Activated T-cell treated with anti-CD3 and anti-CD28 coated beads, Interleukin-2, amount 50 U/mL, for 24 hours (primary cell): ENCODE measurements at regions not wholly inside any gene's neighbourhood (a gene's known extent, or its start where the extent isn't known, plus 50 kb on each side); places are given as distances from the start of the nearest gene placed in this dataset.

Experiments
- DNase-seq: peaks from one replicate; pipeline ENCODE4 v3.0.0-alpha.2; 2020
- H3K27ac Mint-ChIP-seq: 2 replicates; pipeline ENCODE4 v1.8.0; 2020; ENCODE audit warnings: mild to moderate bottlenecking, mixed read lengths
- H3K27me3 Mint-ChIP-seq: 2 replicates; pipeline ENCODE4 v1.8.0; 2020; ENCODE audit warnings: mixed read lengths
- H3K36me3 Mint-ChIP-seq: 2 replicates; pipeline ENCODE4 v1.8.0; 2020; ENCODE audit warnings: low read depth, mixed read lengths
- H3K4me1 Mint-ChIP-seq: 2 replicates; pipeline ENCODE4 v1.8.0; 2020; ENCODE audit warnings: low read depth, mixed read lengths
- H3K4me3 Mint-ChIP-seq: 2 replicates; pipeline ENCODE4 v1.8.0; 2020; ENCODE audit warnings: mild to moderate bottlenecking, moderate library complexity, mixed read lengths
- H3K9me3 Mint-ChIP-seq: 2 replicates; pipeline ENCODE4 v1.8.0; 2020; ENCODE audit warnings: mixed read lengths

DNA sequence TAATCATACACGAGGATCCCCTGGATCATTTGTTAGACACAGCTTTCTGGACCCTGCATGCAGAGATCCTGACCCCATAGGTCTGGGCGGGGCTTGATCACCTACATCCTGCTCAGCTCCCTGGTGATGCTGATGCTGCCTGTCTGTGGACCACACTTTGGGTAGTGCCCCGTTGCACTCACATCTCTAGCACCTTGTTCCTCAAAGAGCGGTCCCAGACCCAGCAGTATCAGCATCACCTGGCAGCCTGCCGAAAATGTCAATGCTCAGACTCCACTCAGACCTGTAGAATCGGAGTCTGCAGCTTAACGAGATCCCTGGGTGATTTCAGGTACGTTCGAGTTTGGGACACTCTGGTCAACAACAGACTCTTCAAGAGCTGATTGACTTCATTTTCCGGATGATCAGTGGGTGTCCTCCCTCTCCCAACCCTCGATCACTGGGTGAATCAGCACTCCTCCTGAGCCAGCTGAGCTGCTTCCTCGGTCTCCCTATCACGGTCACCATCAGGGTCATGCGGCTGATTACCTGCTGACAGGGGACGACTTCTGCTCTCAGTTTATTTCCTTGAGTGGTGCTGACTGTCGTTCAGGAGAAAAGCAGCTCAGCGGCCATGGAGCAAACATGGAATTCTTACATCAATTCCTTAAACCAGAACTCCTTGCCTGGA lies 150.6 kb upstream of the RAB12 start:
- Mint-ChIP-seq H3K36me3 (no peaks in the 10 kb centered on the region), H3K4me1 (no peaks in the 10 kb centered on the region), H3K27me3 (no peaks in the 10 kb centered on the region), H3K9me3 (no peaks in the 10 kb centered on the region), H3K27ac (no peak overlapping the region), H3K4me3 (no peak overlapping the region)
- no peak for DNase-seq

DNA sequence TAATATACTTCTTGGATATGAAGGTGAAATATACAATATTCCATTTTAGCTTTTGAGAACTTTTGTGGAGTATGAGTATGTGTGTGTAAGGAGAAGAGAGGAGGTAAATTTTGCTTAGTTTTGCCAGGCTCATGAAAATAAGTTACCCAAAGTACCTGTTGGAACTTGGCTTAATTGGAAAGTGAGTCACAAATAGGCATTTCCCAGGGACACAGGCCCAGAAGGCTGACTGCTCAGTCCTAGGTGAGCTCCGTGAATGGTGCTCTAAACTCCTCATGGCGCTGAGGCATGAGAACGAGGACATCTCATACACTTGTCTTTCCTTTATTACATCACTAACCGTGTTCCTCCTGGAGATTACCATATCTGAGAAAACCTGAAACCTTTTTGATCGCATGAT lies 148.5 kb upstream of the RAB12 start:
- no peaks in the 10 kb centered on the region for H3K27me3 Mint-ChIP-seq
- H3K4me1 Mint-ChIP-seq = no peaks in the 10 kb centered on the region
- no peak for DNase-seq
- H3K27ac Mint-ChIP-seq = no peak overlapping the region
- no peaks in the 10 kb centered on the region for H3K36me3 Mint-ChIP-seq
- H3K4me3 Mint-ChIP-seq = no peak overlapping the region
- no peaks in the 10 kb centered on the region for H3K9me3 Mint-ChIP-seq

- H3K4me1 Mint-ChIP-seq = no peaks in the 10 kb centered on the region
- H3K4me3 Mint-ChIP-seq = no peak overlapping the region
- no peaks in the 10 kb centered on the region for H3K9me3 Mint-ChIP-seq
- DNase-seq = no peak
- no peaks in the 10 kb centered on the region for H3K27me3 Mint-ChIP-seq
- H3K36me3 Mint-ChIP-seq = no peaks in the 10 kb centered on the region
- H3K27ac Mint-ChIP-seq = no peak overlapping the region
These were observed 147.7 kb upstream of the RAB12 start for GRCh38 chr18:8461544-8461943.

DNA sequence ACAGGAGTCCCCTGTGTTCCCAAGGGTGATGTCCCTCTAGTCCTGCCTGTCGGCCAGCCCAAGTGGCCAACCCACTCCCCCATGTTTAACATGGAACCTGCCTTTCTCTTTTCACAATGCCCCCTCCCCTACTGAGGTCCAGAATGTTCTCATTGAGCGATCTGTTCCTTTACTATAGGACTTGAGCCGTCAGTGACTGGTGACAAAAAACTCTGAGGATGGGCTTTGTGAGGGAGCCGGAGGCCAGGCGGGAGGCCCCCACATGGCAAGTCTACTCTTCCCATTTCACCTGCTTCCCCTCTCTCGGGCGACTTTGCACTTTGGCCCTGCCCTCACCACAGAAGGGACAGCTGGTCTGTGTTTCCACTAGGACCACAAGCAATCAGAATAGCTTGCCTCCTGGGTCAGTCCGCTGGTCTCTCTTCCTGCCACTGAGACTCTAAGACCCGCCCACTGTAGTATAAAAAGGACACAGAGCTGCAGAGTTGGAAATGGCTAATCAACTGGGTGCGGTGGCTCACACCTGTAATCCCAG lies 146.5 kb upstream of the RAB12 start:
- no peaks in the 10 kb centered on the region for H3K4me1 Mint-ChIP-seq
- H3K27me3 Mint-ChIP-seq = no peaks in the 10 kb centered on the region
- no peak overlapping the region for H3K27ac Mint-ChIP-seq
- H3K36me3 Mint-ChIP-seq = no peaks in the 10 kb centered on the region
- no peak for DNase-seq
- no peak overlapping the region for H3K4me3 Mint-ChIP-seq
- H3K9me3 Mint-ChIP-seq = no peaks in the 10 kb centered on the region

DNA sequence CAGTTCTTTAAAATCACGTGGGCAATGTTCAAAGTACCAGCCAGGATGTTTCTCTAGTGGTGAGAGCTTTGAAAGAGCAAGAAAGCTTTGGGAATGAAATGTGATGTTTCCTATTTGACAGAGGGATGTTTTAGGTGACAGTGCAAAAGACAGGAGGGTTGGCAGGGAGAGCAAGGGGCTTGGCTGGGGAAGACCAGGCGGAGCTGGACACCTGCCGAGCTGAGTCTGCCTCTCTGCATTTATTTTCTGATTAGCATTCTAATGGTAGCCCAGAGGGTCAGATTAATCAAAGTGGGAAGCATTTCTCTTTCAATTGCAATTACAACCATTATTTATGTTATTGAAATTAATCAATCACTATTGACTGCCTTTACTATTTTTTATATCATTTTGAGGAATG lies 145.4 kb upstream of the RAB12 start:
- no peaks in the 10 kb centered on the region for H3K27me3 Mint-ChIP-seq
- no peaks in the 10 kb centered on the region for H3K36me3 Mint-ChIP-seq
- no peak for DNase-seq
- no peak overlapping the region for H3K27ac Mint-ChIP-seq
- no peaks in the 10 kb centered on the region for H3K9me3 Mint-ChIP-seq
- no peaks in the 10 kb centered on the region for H3K4me1 Mint-ChIP-seq
- no peak overlapping the region for H3K4me3 Mint-ChIP-seq

DNA sequence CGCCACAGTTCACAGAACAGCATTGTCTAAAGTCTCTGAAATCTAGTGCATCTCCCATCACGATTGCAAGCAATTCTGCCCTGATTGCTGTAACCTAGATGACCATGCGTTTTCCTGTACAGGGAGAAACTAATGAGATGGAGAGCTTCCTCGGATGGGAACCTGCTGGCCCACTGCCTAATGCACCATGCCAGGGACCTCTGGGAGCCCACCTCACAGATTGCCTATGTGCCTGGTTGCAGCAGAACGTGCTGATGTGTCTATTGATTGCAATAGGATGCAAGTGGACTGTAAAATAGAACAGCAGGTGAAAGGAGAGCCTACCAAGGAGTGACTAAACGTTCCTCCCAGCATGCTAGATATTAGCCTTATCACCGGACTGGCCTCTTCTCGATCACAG lies 141.0 kb upstream of the RAB12 start:
- H3K4me3 Mint-ChIP-seq = no peak overlapping the region
- peaks cover 2% of the 10 kb centered on the region for H3K27me3 Mint-ChIP-seq
- no peak overlapping the region for H3K27ac Mint-ChIP-seq
- no peaks in the 10 kb centered on the region for H3K4me1 Mint-ChIP-seq
- no peaks in the 10 kb centered on the region for H3K36me3 Mint-ChIP-seq
- no peaks in the 10 kb centered on the region for H3K9me3 Mint-ChIP-seq
- DNase-seq = no peak

DNA sequence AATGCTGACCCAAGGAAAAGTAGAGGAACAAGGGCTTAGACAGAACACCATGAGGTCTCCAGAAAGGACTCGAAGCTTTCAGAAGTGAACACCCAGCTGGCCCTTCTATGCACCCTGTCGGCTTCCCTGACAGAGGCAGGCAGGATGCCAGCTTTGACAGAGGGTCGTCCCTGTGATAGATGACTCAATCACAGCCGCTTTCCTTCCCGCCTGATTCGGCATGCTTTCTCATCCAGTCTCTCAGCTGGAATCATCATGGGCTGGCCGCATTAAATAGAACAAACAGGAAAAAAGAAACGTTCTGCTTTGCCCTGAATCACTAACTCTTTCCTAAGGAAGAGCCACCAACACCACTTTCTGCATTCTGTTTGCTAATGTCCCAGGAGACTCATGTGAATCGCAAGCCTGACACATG lies 140.3 kb upstream of the RAB12 start:
- no peak for DNase-seq
- no peaks in the 10 kb centered on the region for H3K9me3 Mint-ChIP-seq
- no peak overlapping the region for H3K27ac Mint-ChIP-seq
- no peak overlapping the region for H3K4me3 Mint-ChIP-seq
- H3K36me3 Mint-ChIP-seq = no peaks in the 10 kb centered on the region
- no peaks in the 10 kb centered on the region for H3K4me1 Mint-ChIP-seq
- H3K27me3 Mint-ChIP-seq = peaks cover 7% of the 10 kb centered on the region

GRCh38 chr18:8469544-8470130 lies 139.6 kb upstream of the RAB12 start:
- Mint-ChIP-seq H3K27ac (no peak overlapping the region), H3K4me1 (no peaks in the 10 kb centered on the region), H3K4me3 (no peak overlapping the region), H3K36me3 (no peaks in the 10 kb centered on the region), H3K9me3 (no peaks in the 10 kb centered on the region), H3K27me3 (peaks cover 7% of the 10 kb centered on the region)
- DNase-seq = no peak

GRCh38 chr18:8471372-8471771 lies 137.9 kb upstream of the RAB12 start:
- no peak for DNase-seq
- Mint-ChIP-seq H3K9me3 (no peaks in the 10 kb centered on the region), H3K27me3 (peaks cover 10% of the 10 kb centered on the region), H3K4me3 (no peak overlapping the region), H3K27ac (no peak overlapping the region), H3K36me3 (no peaks in the 10 kb centered on the region), H3K4me1 (no peaks in the 10 kb centered on the region)

- Mint-ChIP-seq H3K4me1 (peaks cover 1% of the 10 kb centered on the region), H3K27me3 (peaks cover 20% of the 10 kb centered on the region), H3K4me3 (no peak overlapping the region), H3K36me3 (no peaks in the 10 kb centered on the region), H3K9me3 (no peaks in the 10 kb centered on the region), H3K27ac (no peak overlapping the region)
- DNase-seq = no peak
These were observed 134.6 kb upstream of the RAB12 start for GRCh38 chr18:8474661-8475060.

GRCh38 chr18:8477615-8478014 lies 131.6 kb upstream of the RAB12 start:
- Mint-ChIP-seq H3K4me1 (peaks cover 1% of the 10 kb centered on the region), H3K9me3 (no peaks in the 10 kb centered on the region), H3K27me3 (peaks cover 20% of the 10 kb centered on the region), H3K4me3 (no peak overlapping the region), H3K27ac (no peak overlapping the region), H3K36me3 (no peaks in the 10 kb centered on the region)
- DNase-seq = no peak

DNA sequence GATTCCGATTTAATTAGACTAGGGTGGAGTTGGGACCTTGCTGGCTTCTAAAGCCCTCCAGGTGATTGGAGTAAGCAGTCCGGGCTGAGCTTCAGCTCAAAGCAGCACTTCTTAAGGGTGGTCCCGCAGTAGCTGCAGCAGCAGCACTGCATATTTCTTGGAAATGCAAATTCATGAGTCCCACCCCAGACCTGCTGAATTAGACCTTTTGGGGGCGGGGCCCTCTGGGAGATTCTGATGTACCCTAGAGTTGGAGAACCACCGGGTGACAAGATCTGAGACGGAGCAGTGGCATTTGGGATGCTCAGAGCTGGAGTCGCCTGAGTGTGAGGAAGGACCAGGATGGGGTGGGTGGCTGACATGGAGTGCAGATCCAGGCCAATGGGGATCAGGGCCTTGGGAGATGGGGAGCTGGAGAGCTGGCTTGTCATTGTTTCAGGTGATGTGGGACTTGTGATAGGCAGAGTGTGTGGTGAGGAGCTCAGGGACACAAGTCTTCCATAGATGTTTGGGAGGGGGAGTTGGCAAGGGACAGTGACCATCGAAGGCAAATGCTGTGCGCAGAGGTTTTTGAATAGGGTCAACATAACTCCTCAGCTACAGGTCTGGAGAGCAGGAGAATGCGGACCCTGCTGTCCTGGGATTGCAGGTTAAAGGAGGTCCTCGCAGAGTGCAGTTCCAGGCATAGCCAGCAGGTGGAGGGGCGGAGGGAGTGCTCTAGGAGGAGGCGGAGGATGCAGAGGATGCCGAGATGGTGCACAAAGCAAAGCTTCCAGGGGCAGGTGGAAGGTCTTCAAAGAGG lies 130.9 kb upstream of the RAB12 start:
- Mint-ChIP-seq H3K4me1 (peaks cover 1% of the 10 kb centered on the region), H3K4me3 (no peak overlapping the region), H3K9me3 (no peaks in the 10 kb centered on the region), H3K27me3 (peaks cover 16% of the 10 kb centered on the region), H3K27ac (no peak overlapping the region), H3K36me3 (no peaks in the 10 kb centered on the region)
- DNase-seq = peak; percentile 62

DNA sequence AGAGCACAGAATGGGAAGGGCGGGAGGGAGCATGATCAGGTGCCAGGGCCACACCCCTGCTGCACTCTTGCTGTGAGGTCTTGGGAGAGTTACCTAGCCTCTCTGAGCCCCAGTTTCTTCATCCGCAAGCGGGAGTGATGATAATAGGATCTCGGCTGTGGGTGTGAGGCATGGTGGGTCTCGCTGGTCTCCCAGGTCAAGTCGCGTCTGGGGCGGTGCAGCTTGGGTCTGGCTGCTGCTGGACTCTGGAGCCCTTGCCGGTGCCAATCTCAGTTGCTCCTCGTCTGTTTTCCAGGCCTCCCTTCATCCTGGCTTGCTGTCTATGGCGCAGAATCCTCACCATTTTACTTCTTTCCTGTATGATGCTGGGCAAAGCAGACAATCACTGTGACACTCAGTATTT lies 130.3 kb upstream of the RAB12 start:
- Mint-ChIP-seq H3K4me1 (peaks cover 1% of the 10 kb centered on the region), H3K9me3 (no peaks in the 10 kb centered on the region), H3K27me3 (peaks cover 13% of the 10 kb centered on the region), H3K36me3 (no peaks in the 10 kb centered on the region), H3K27ac (no peak overlapping the region), H3K4me3 (no peak overlapping the region)
- no peak for DNase-seq

DNA sequence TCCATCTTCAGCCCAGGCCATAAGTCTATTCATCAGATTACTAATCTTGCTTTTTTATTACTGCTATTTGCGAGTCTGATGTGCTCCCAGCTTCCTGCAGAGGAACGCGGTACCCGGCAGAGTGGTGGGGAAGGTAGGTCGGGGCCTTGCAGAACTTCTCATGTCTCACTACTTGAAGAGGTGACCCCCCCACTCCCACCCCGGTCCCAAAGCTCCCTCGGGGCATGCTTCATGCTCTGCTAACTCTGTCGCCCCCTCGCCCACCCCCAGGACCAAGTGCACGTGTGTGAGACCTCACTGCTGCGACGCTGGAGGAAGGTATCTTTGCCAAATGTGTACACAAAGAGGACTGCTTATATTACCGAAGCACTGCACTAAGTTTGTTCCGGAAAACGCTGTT lies 129.4 kb upstream of the RAB12 start:
- no peak for DNase-seq
- H3K4me1 Mint-ChIP-seq = peaks cover 1% of the 10 kb centered on the region

More for the DNA sequence above, 129.4 kb upstream of the RAB12 start:
- H3K27ac Mint-ChIP-seq = no peak overlapping the region
- H3K4me3 Mint-ChIP-seq = no peak overlapping the region
- H3K36me3 Mint-ChIP-seq = no peaks in the 10 kb centered on the region
- peaks cover 15% of the 10 kb centered on the region for H3K27me3 Mint-ChIP-seq
- no peaks in the 10 kb centered on the region for H3K9me3 Mint-ChIP-seq
